ENCODE measurements at regions not wholly inside any gene's neighbourhood (a gene's known extent, or its start where the extent isn't known, plus 50 kb on each side); places are given as distances from the start of the nearest gene placed in this dataset.
"Not testable (repeated sequence)": the region's sequence is repeated elsewhere in the genome, so short reads cannot be mapped to it uniquely, and the experiment has no call there.

GRCh38 chr12:75820071-75820470 lies 211.5 kb downstream of the PHLDA1 start:
- DNase-seq (ENCODE audit: extremely low read depth in 1 of 11, low read depth in 9 of 11, low spot score in 4 of 11) = no peak

GRCh38 chr12:75819512-75819911 lies 212.1 kb downstream of the PHLDA1 start:
- no peak for DNase-seq (ENCODE audit: extremely low read depth in 1 of 11, low read depth in 9 of 11, low spot score in 4 of 11)

GRCh38 chr12:75818863-75819262 lies 212.7 kb downstream of the PHLDA1 start:
- no peak for DNase-seq (ENCODE audit: extremely low read depth in 1 of 11, low read depth in 9 of 11, low spot score in 4 of 11)

- no peak for DNase-seq (ENCODE audit: extremely low read depth in 1 of 11, low read depth in 9 of 11, low spot score in 4 of 11)
Measured at GRCh38 chr12:75816897-75817296, 214.7 kb downstream of the PHLDA1 start.

GRCh38 chr12:75815756-75816155 lies 215.8 kb downstream of the PHLDA1 start:
- no peak for DNase-seq (ENCODE audit: extremely low read depth in 1 of 11, low read depth in 9 of 11, low spot score in 4 of 11)

GRCh38 chr12:75814851-75815754 lies 216.5 kb downstream of the PHLDA1 start:
- DNase-seq (ENCODE audit: extremely low read depth in 1 of 11, low read depth in 9 of 11, low spot score in 4 of 11) = peak in 10 of 11 donors; percentile 46 to 90 (median 78)

GRCh38 chr12:75813072-75813471 lies 218.5 kb downstream of the PHLDA1 start:
- no peak for DNase-seq (ENCODE audit: extremely low read depth in 1 of 11, low read depth in 9 of 11, low spot score in 4 of 11)

GRCh38 chr12:75812271-75813018 lies 219.1 kb downstream of the PHLDA1 start:
- no peak for DNase-seq (ENCODE audit: extremely low read depth in 1 of 11, low read depth in 9 of 11, low spot score in 4 of 11)

GRCh38 chr12:75809746-75810145 lies 221.8 kb downstream of the PHLDA1 start:
- no peak for DNase-seq (ENCODE audit: extremely low read depth in 1 of 11, low read depth in 9 of 11, low spot score in 4 of 11)

GRCh38 chr12:75807494-75807893 lies 224.1 kb downstream of the PHLDA1 start:
- DNase-seq (ENCODE audit: extremely low read depth in 1 of 11, low read depth in 9 of 11, low spot score in 4 of 11) = no peak

- no peak for DNase-seq (ENCODE audit: extremely low read depth in 1 of 11, low read depth in 9 of 11, low spot score in 4 of 11)
Measured at GRCh38 chr12:75805905-75806304, 225.7 kb downstream of the PHLDA1 start.

- DNase-seq (ENCODE audit: extremely low read depth in 1 of 11, low read depth in 9 of 11, low spot score in 4 of 11) = no peak
Measured at GRCh38 chr12:75805320-75805719, 226.3 kb downstream of the PHLDA1 start.

- DNase-seq (ENCODE audit: extremely low read depth in 1 of 11, low read depth in 9 of 11, low spot score in 4 of 11) = no peak
Measured at GRCh38 chr12:75798136-75798926, 233.2 kb downstream of the PHLDA1 start.

GRCh38 chr12:75795125-75795524 lies 236.5 kb downstream of the PHLDA1 start:
- DNase-seq (ENCODE audit: extremely low read depth in 1 of 11, low read depth in 9 of 11, low spot score in 4 of 11) = no peak

- no peak for DNase-seq (ENCODE audit: extremely low read depth in 1 of 11, low read depth in 9 of 11, low spot score in 4 of 11)
Measured at GRCh38 chr12:75792687-75793086, 238.9 kb downstream of the PHLDA1 start.

GRCh38 chr12:75790219-75790618 lies 241.4 kb downstream of the PHLDA1 start:
- no peak for DNase-seq (ENCODE audit: extremely low read depth in 1 of 11, low read depth in 9 of 11, low spot score in 4 of 11)

GRCh38 chr12:75787146-75787545 lies 244.4 kb downstream of the PHLDA1 start:
- not testable (repeated sequence) for DNase-seq (ENCODE audit: extremely low read depth in 1 of 11, low read depth in 9 of 11, low spot score in 4 of 11)

GRCh38 chr12:75786070-75786469 lies 245.5 kb downstream of the PHLDA1 start:
- DNase-seq (ENCODE audit: extremely low read depth in 1 of 11, low read depth in 9 of 11, low spot score in 4 of 11) = no peak

GRCh38 chr12:75784591-75784990 lies 247.0 kb downstream of the PHLDA1 start:
- DNase-seq (ENCODE audit: extremely low read depth in 1 of 11, low read depth in 9 of 11, low spot score in 4 of 11) = peak in 1 of 11 donors; percentile 31
